ENCODE measurements at regions not wholly inside any gene's neighbourhood (a gene's known extent, or its start where the extent isn't known, plus 50 kb on each side); places are given as distances from the start of the nearest gene placed in this dataset.

DNA sequence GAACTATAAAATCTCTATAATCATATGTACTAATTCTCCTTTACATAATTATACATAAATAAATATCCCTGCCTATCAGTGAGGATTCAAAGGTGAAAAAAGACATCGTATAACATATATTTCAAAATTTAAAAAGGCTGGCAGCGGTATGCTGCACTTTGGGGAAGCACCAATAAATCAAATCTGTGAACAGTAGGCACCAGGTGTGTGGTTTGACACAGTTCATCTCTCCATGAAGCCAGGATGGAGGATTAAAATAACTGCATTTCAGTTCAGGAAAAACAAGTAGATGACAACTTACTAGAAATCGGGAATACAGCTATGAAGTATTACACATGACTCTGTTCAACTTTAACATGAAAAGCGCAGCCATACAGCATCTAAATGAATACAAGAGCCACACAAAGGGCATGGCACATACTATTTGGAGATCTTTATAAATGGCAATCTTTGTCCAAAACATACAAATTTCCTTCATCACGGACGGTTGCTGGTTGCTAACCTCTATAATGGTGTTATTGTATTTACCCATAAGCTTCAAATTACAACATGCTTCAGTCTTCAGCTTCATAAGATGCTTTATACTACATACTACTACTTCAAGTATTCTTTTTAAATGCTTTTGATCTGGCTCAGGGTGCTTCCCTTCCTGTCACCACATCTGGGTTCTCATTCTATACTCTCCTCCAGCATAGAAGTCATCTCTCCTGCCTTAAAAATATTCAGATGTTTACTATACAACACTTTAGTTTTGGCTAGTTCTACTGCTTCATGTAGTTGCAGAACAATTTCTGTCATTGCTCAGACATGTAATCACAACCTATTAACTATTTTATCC, 128.7 kb downstream of the KLF12 start:
- H3K4me1 ChIP-seq (ENCODE audit: control insufficient read depth, insufficient read depth, low read length) = no peaks in the 10 kb centered on the region
- no peak for DNase-seq
- H3K4me3 ChIP-seq (ENCODE audit: low read length) = no peak overlapping the region
- no peaks in the 10 kb centered on the region for H3K36me3 ChIP-seq (ENCODE audit: control insufficient read depth, insufficient read depth, low read length)
- no peaks in the 10 kb centered on the region for H3K27me3 ChIP-seq (ENCODE audit: control insufficient read depth, insufficient read depth, low read length)
- H3K9me3 ChIP-seq (replicated peaks; ENCODE audit: control insufficient read depth, low read depth, low read length) = no peaks in the 10 kb centered on the region
- no peak overlapping the region for H3K27ac ChIP-seq (ENCODE audit: low read length)
- WGBS (ENCODE audit: insufficient coverage) = no CpG with 5 or more reads among the region's 6 CpGs

DNA sequence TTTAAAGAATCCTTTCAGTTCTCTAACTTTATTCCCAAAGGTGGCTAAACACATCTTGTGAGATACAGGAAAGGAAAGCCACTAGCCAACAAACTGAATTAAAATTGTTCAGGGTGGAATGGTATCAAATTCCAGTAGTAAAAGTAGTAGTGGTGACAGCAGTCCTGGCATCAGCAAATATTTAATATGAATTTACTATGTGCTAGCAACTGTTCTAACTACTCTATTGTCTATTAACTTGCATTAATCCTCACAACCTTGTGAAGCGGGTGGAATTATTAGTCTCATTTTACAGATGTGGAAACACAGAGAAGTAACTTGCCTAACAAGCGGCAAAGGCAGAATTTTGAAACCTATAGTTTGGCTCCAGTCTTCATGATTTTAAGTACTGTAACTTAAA, 130.1 kb downstream of the KLF12 start:
- Histone ChIP-seq H3K27me3 (ENCODE audit: control insufficient read depth, insufficient read depth, low read length) (no peaks in the 10 kb centered on the region), H3K4me3 (ENCODE audit: low read length) (no peak overlapping the region), H3K4me1 (ENCODE audit: control insufficient read depth, insufficient read depth, low read length) (no peaks in the 10 kb centered on the region), H3K27ac (ENCODE audit: low read length) (no peak overlapping the region), H3K36me3 (ENCODE audit: control insufficient read depth, insufficient read depth, low read length) (no peaks in the 10 kb centered on the region), H3K9me3 (replicated peaks; ENCODE audit: control insufficient read depth, low read depth, low read length) (no peaks in the 10 kb centered on the region)
- WGBS (ENCODE audit: insufficient coverage) = no CpG with 5 or more reads among the region's 2 CpGs
- peak; percentile 55 for DNase-seq

DNA sequence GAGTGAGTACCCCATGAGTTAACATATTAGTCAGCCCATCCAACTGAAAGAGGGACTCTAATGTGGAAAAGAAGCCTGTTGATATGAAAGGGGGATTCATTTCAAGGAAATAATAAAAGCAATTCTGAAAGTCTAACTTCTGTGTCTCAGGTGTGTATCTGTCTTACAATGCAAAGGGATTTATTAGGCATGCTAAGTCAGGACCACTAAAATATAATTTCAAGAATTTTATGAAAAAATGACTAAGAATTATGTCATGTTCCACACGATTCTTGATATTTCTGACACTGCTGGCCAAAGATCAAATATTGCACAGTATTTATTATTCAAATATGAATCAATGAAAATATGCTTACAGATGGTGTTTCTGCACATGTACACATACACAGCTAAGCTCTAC, 130.8 kb downstream of the KLF12 start:
- Histone ChIP-seq H3K9me3 (replicated peaks; ENCODE audit: control insufficient read depth, low read depth, low read length) (no peaks in the 10 kb centered on the region), H3K27ac (ENCODE audit: low read length) (no peak overlapping the region), H3K27me3 (ENCODE audit: control insufficient read depth, insufficient read depth, low read length) (no peaks in the 10 kb centered on the region), H3K4me3 (ENCODE audit: low read length) (no peak overlapping the region), H3K36me3 (ENCODE audit: control insufficient read depth, insufficient read depth, low read length) (no peaks in the 10 kb centered on the region), H3K4me1 (ENCODE audit: control insufficient read depth, insufficient read depth, low read length) (no peaks in the 10 kb centered on the region)
- no peak for DNase-seq
- no CpG with 5 or more reads among the region's 1 CpG for WGBS (ENCODE audit: insufficient coverage)

DNA sequence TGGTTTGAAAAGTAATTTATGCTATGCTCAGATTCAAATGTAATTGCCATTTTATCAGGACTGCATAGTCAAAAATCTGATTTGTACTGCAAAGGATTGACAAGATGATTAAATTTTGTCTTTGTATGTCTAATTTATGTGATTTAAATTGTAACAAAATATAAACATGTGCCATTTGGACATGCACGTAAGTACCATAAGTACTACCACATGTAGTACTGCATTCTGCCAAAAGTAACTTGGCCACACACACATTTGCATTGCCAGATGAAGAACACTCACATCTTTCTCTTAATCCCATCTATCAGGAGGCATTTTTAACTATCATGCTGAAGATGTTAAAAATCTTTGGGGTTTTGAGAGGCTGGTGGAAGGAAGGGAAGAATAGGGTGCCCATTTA, 133.3 kb downstream of the KLF12 start:
- Histone ChIP-seq H3K36me3 (ENCODE audit: control insufficient read depth, insufficient read depth, low read length) (no peaks in the 10 kb centered on the region), H3K4me3 (ENCODE audit: low read length) (no peak overlapping the region), H3K4me1 (ENCODE audit: control insufficient read depth, insufficient read depth, low read length) (no peaks in the 10 kb centered on the region), H3K27ac (ENCODE audit: low read length) (no peak overlapping the region), H3K27me3 (ENCODE audit: control insufficient read depth, insufficient read depth, low read length) (no peaks in the 10 kb centered on the region), H3K9me3 (replicated peaks; ENCODE audit: control insufficient read depth, low read depth, low read length) (no peaks in the 10 kb centered on the region)
- DNase-seq = peak; percentile 73
- WGBS (ENCODE audit: insufficient coverage) = no CpG with 5 or more reads among the region's 1 CpG

DNA sequence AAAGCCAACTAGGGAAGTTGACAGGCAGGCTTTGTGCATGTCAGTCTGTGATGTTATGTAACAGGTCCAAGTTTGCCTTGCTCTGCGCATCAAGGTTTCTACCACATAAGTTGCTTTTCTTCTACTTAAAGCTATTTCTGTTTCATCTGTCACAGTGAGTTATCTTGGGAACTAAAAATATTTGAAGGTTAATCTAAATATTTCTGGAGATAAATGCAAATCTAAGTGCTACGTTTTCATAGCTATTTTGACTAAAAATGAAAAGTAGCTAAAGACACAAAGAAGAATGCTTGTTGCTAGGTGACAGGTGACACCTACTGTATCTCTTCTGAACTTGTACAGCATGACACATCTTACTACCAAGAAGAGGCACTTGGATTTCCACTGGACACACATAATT, 135.6 kb downstream of the KLF12 start:
- Histone ChIP-seq H3K9me3 (replicated peaks; ENCODE audit: control insufficient read depth, low read depth, low read length) (no peaks in the 10 kb centered on the region), H3K27ac (ENCODE audit: low read length) (no peak overlapping the region), H3K4me3 (ENCODE audit: low read length) (no peak overlapping the region), H3K36me3 (ENCODE audit: control insufficient read depth, insufficient read depth, low read length) (no peaks in the 10 kb centered on the region), H3K4me1 (ENCODE audit: control insufficient read depth, insufficient read depth, low read length) (no peaks in the 10 kb centered on the region), H3K27me3 (ENCODE audit: control insufficient read depth, insufficient read depth, low read length) (no peaks in the 10 kb centered on the region)
- no CpG with 5 or more reads among the region's 2 CpGs for WGBS (ENCODE audit: insufficient coverage)
- no peak for DNase-seq

DNA sequence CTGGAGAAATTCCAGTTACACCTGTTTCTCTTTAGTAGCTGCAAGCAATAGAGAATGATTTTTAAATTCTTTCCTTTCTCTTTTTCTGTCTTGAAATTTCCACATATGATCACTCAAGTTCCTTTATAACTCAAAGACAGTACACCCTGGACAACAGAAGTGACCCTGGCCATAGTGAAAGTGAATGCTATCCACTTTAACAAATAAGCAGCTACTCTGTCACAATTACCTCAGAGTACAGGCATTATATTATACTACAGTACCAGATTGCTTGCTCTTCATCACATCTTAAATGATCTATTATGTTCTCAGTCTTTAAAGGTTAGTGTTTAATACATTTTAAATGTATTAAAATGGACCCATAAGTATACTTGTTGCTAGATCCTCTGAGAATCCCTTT, 136.2 kb downstream of the KLF12 start:
- no peaks in the 10 kb centered on the region for H3K9me3 ChIP-seq (replicated peaks; ENCODE audit: control insufficient read depth, low read depth, low read length)
- H3K4me1 ChIP-seq (ENCODE audit: control insufficient read depth, insufficient read depth, low read length) = no peaks in the 10 kb centered on the region
- peak; percentile 57 for DNase-seq
- no peaks in the 10 kb centered on the region for H3K36me3 ChIP-seq (ENCODE audit: control insufficient read depth, insufficient read depth, low read length)
- H3K27ac ChIP-seq (ENCODE audit: low read length) = no peak overlapping the region
- H3K4me3 ChIP-seq (ENCODE audit: low read length) = no peak overlapping the region
- no peaks in the 10 kb centered on the region for H3K27me3 ChIP-seq (ENCODE audit: control insufficient read depth, insufficient read depth, low read length)

DNA sequence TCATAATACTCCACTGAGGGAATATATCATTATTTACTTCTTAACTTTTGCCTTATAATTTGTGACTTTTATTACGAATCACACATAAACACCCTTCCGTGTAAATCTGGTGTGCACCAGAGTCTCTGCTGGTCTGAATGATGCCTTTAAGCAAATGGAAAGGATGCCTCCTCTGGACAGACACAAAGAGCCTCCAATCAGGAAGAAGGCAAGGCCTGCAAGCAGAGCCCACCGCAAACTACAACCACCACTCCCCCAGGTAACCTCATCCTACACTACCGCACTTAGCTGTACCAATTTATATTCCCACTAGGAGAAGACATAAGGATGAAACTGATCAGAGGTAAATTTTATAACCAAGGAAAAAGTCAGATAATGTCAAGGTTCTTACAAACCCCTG, 137.6 kb downstream of the KLF12 start:
- Histone ChIP-seq H3K4me1 (ENCODE audit: control insufficient read depth, insufficient read depth, low read length) (peaks cover 2% of the 10 kb centered on the region), H3K9me3 (replicated peaks; ENCODE audit: control insufficient read depth, low read depth, low read length) (no peaks in the 10 kb centered on the region), H3K4me3 (ENCODE audit: low read length) (no peak overlapping the region), H3K27ac (ENCODE audit: low read length) (no peak overlapping the region), H3K36me3 (ENCODE audit: control insufficient read depth, insufficient read depth, low read length) (no peaks in the 10 kb centered on the region), H3K27me3 (ENCODE audit: control insufficient read depth, insufficient read depth, low read length) (no peaks in the 10 kb centered on the region)
- no peak for DNase-seq
- WGBS (ENCODE audit: insufficient coverage) = no CpG with 5 or more reads among the region's 4 CpGs

DNA sequence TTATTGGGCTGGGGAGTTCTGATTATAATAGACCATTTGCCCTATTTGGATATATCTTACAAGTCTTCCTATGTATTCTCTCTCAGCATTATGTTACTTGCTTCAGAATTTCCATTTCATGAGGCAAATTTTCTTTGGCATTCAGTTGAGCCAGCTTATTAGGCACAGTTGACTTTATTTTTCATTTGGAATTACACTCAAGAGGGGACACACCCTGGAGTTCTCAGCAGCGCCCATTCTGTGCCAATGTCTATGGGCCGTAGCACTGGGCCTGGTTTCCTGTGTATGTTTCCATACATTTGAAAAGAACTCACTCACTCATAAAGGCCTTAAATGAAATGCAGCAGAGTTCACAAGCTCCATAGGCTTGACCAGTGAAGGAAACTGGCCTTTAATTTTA, 138.5 kb downstream of the KLF12 start:
- peaks cover 2% of the 10 kb centered on the region for H3K4me1 ChIP-seq (ENCODE audit: control insufficient read depth, insufficient read depth, low read length)
- 66% methylated on average over 2 of the region's 2 CpGs for WGBS (ENCODE audit: insufficient coverage)
- peak; percentile 89 for DNase-seq
- H3K9me3 ChIP-seq (replicated peaks; ENCODE audit: control insufficient read depth, low read depth, low read length) = no peaks in the 10 kb centered on the region
- no peak overlapping the region for H3K4me3 ChIP-seq (ENCODE audit: low read length)
- no peaks in the 10 kb centered on the region for H3K27me3 ChIP-seq (ENCODE audit: control insufficient read depth, insufficient read depth, low read length)
- H3K36me3 ChIP-seq (ENCODE audit: control insufficient read depth, insufficient read depth, low read length) = no peaks in the 10 kb centered on the region
- no peak overlapping the region for H3K27ac ChIP-seq (ENCODE audit: low read length)

DNA sequence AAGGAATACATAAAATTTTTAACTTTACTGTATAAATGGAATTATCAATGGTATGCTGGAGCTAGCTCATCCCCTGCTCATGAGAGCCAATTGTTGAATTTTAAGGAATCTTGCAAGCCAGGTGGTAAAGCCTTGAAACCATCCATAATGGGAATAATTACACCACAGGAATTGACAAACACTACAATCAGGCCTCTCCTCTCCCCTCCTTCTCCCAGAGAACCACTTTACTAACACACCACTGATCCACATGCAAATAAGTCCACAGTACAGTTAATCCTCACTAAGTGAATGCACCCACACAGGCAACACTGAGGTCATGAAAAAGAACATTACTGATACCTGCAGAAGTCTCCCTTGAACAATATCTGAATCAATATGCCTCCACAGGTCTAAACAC, 140.5 kb downstream of the KLF12 start:
- Histone ChIP-seq H3K9me3 (replicated peaks; ENCODE audit: control insufficient read depth, low read depth, low read length) (no peaks in the 10 kb centered on the region), H3K4me1 (ENCODE audit: control insufficient read depth, insufficient read depth, low read length) (peaks cover 2% of the 10 kb centered on the region), H3K27me3 (ENCODE audit: control insufficient read depth, insufficient read depth, low read length) (no peaks in the 10 kb centered on the region), H3K36me3 (ENCODE audit: control insufficient read depth, insufficient read depth, low read length) (no peaks in the 10 kb centered on the region), H3K4me3 (ENCODE audit: low read length) (no peak overlapping the region), H3K27ac (ENCODE audit: low read length) (no peak overlapping the region)
- no peak for DNase-seq

DNA sequence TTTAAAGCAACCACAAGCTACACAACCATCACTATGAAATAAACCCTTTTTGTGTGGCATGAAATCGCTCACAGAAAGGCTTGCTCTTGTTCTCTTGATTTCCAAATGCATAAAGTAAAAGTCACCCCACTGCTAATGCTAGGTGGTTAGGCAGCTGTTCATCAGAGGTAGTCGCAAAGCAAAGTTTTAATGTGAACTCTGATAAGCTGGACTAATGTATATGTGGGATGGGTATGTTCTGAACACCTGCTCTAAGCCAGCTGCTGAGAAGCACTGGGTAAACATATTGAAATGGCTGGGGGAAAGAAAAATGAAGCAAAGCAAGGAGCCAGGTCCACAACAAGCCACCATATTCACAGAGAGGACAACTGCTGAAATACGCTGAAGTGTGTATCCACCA, 142.3 kb downstream of the KLF12 start:
- Histone ChIP-seq H3K4me3 (ENCODE audit: low read length) (no peak overlapping the region), H3K27ac (ENCODE audit: low read length) (no peak overlapping the region), H3K27me3 (ENCODE audit: control insufficient read depth, insufficient read depth, low read length) (no peaks in the 10 kb centered on the region), H3K36me3 (ENCODE audit: control insufficient read depth, insufficient read depth, low read length) (no peaks in the 10 kb centered on the region), H3K4me1 (ENCODE audit: control insufficient read depth, insufficient read depth, low read length) (peaks cover 2% of the 10 kb centered on the region), H3K9me3 (replicated peaks; ENCODE audit: control insufficient read depth, low read depth, low read length) (no peaks in the 10 kb centered on the region)
- WGBS (ENCODE audit: insufficient coverage) = no CpG with 5 or more reads among the region's 3 CpGs
- no peak for DNase-seq

DNA sequence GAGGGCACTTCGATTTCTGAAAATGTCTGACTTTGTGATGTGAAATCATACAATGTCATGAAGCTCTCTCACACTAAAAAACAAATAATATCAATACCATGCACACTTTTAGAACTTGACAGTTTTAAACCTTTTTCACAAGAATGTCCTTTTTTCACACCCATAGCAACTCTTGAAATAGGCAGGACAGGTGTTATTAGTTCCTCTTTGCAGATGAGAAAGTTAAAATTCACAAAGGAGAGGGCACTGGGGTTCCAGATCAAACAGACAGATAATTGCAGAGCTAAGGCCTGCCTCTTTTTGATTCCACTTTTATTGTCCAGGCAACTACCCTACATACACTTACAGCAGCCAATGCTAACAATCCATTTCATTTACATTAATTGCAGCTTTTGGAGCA, 142.8 kb downstream of the KLF12 start:
- DNase-seq = no peak
- Histone ChIP-seq H3K27ac (ENCODE audit: low read length) (no peak overlapping the region), H3K4me3 (ENCODE audit: low read length) (no peak overlapping the region), H3K36me3 (ENCODE audit: control insufficient read depth, insufficient read depth, low read length) (no peaks in the 10 kb centered on the region), H3K27me3 (ENCODE audit: control insufficient read depth, insufficient read depth, low read length) (no peaks in the 10 kb centered on the region), H3K9me3 (replicated peaks; ENCODE audit: control insufficient read depth, low read depth, low read length) (no peaks in the 10 kb centered on the region), H3K4me1 (ENCODE audit: control insufficient read depth, insufficient read depth, low read length) (peaks cover 2% of the 10 kb centered on the region)
- no CpG with 5 or more reads among the region's 1 CpG for WGBS (ENCODE audit: insufficient coverage)

Measured in muscle of leg (tissue), 3 donors.